Panc1 (cell line): ENCODE measurements at regions not wholly inside any gene's neighbourhood (a gene's known extent, or its start where the extent isn't known, plus 50 kb on each side); places are given as distances from the start of the nearest gene placed in this dataset.

Experiments used
- CTCF ChIP-seq: fragments of 450-650 bp; IDR thresholded peaks from 2 replicates; pipeline ENCODE4 v1.5.1; 2017; ENCODE audit warnings: mild to moderate bottlenecking
- POLR2AphosphoS5 ChIP-seq: IDR thresholded peaks from 2 replicates; pipeline ENCODE4 v1.6.1; 2012; ENCODE audit warnings: mild to moderate bottlenecking, low read depth, low read length, moderate library complexity
- SIN3A ChIP-seq: IDR thresholded peaks from 2 replicates; pipeline ENCODE4 v1.6.1; 2012; ENCODE audit warnings: low read depth, mild to moderate bottlenecking, low read length, moderate library complexity, borderline replicate concordance; ENCODE audit not compliant: insufficient read depth
- TCF7L2 ChIP-seq: IDR thresholded peaks from 2 replicates; pipeline ENCODE4 v1.6.1; 2011; ENCODE audit warnings: mild to moderate bottlenecking, low read depth, low read length, inconsistent platforms
- TF ChIP-seq, protein P1 (sequence below), 2 experiments: IDR thresholded peaks; 2 replicates each; pipeline ENCODE4 v1.6.1; 2011 to 2012; ENCODE audit warnings: low read depth in 2 of 2, control low read depth in 1 of 2, low read length in 1 of 2, mild to moderate bottlenecking in 1 of 2, moderate library complexity in 1 of 2; ENCODE audit not compliant: insufficient read depth in 1 of 2

DNA sequence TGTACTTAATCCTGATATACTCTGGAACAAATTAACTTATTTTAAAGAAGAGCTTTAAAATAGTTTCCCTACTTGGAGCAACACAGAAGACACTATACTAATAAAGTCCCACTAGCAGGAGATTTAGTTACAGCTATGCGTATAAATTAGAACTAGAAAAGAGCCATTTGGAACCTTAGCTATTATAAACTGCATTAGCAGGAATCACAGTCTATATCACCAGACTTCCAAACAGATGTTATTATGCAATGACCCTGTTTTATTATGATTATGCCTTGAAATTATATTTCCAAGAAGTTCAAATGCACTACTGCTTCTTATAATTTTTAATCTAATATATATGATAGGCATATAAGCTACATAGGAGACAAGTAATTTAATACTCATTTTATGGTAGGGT is 95.5 kb upstream of the WDR44 start:
- TF ChIP-seq, protein P1, sequence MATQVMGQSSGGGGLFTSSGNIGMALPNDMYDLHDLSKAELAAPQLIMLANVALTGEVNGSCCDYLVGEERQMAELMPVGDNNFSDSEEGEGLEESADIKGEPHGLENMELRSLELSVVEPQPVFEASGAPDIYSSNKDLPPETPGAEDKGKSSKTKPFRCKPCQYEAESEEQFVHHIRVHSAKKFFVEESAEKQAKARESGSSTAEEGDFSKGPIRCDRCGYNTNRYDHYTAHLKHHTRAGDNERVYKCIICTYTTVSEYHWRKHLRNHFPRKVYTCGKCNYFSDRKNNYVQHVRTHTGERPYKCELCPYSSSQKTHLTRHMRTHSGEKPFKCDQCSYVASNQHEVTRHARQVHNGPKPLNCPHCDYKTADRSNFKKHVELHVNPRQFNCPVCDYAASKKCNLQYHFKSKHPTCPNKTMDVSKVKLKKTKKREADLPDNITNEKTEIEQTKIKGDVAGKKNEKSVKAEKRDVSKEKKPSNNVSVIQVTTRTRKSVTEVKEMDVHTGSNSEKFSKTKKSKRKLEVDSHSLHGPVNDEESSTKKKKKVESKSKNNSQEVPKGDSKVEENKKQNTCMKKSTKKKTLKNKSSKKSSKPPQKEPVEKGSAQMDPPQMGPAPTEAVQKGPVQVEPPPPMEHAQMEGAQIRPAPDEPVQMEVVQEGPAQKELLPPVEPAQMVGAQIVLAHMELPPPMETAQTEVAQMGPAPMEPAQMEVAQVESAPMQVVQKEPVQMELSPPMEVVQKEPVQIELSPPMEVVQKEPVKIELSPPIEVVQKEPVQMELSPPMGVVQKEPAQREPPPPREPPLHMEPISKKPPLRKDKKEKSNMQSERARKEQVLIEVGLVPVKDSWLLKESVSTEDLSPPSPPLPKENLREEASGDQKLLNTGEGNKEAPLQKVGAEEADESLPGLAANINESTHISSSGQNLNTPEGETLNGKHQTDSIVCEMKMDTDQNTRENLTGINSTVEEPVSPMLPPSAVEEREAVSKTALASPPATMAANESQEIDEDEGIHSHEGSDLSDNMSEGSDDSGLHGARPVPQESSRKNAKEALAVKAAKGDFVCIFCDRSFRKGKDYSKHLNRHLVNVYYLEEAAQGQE (IDR thresholded peaks at IDR 0.05; ENCODE audit: insufficient read depth in 1 of 2, low read depth in 2 of 2, low read length in 1 of 2): no peak
- TF ChIP-seq CTCF (no peak), SIN3A (no peak), POLR2AphosphoS5 (no peak), TCF7L2 (no peak)
